ENCODE measurements at regions not wholly inside any gene's neighbourhood (a gene's known extent, or its start where the extent isn't known, plus 50 kb on each side); places are given as distances from the start of the nearest gene placed in this dataset.
"Not testable (repeated sequence)": the region's sequence is repeated elsewhere in the genome, so short reads cannot be mapped to it uniquely, and the experiment has no call there.

- DNase-seq = no peak
These were observed 462.0 kb upstream of the RUNX1 start for GRCh38 chr21:35510957-35511695.

- no peak for DNase-seq
These were observed 461.2 kb upstream of the RUNX1 start for GRCh38 chr21:35510294-35510693.

- no peak for DNase-seq
These were observed 460.1 kb upstream of the RUNX1 start for GRCh38 chr21:35509001-35509704.

GRCh38 chr21:35508139-35508888, 459.2 kb upstream of the RUNX1 start:
- DNase-seq = no peak

GRCh38 chr21:35507181-35507759, 458.2 kb upstream of the RUNX1 start:
- DNase-seq = no peak

- no peak for DNase-seq
These were observed 457.7 kb upstream of the RUNX1 start for GRCh38 chr21:35506771-35507170.

GRCh38 chr21:35506352-35506751, 457.2 kb upstream of the RUNX1 start:
- no peak for DNase-seq

GRCh38 chr21:35504951-35505466, 455.9 kb upstream of the RUNX1 start:
- no peak for DNase-seq

GRCh38 chr21:35504277-35504676, 455.2 kb upstream of the RUNX1 start:
- no peak for DNase-seq

- DNase-seq = no peak
These were observed 454.6 kb upstream of the RUNX1 start for GRCh38 chr21:35503671-35504070.

- no peak for DNase-seq
These were observed 453.7 kb upstream of the RUNX1 start for GRCh38 chr21:35502821-35503220.

GRCh38 chr21:35497522-35497921, 448.4 kb upstream of the RUNX1 start:
- not testable (repeated sequence) for DNase-seq

- no peak for DNase-seq
These were observed 443.0 kb upstream of the RUNX1 start for GRCh38 chr21:35491920-35492678.

GRCh38 chr21:35491114-35491513, 442.0 kb upstream of the RUNX1 start:
- DNase-seq = no peak

GRCh38 chr21:35489389-35489980, 440.4 kb upstream of the RUNX1 start:
- DNase-seq = peak; percentile 67

- no peak for DNase-seq
These were observed 439.8 kb upstream of the RUNX1 start for GRCh38 chr21:35488946-35489345.

- DNase-seq = no peak
These were observed 436.3 kb upstream of the RUNX1 start for GRCh38 chr21:35485364-35485763.

- DNase-seq = no peak
These were observed 435.7 kb upstream of the RUNX1 start for GRCh38 chr21:35484851-35485250.

GRCh38 chr21:35484032-35484431, 434.9 kb upstream of the RUNX1 start:
- DNase-seq = no peak

- no peak for DNase-seq
These were observed 434.0 kb upstream of the RUNX1 start for GRCh38 chr21:35482933-35483662.

GRCh38 chr21:35482096-35482495, 433.0 kb upstream of the RUNX1 start:
- DNase-seq = no peak
